A673 (cell line): ENCODE measurements at regions not wholly inside any gene's neighbourhood (a gene's known extent, or its start where the extent isn't known, plus 50 kb on each side); places are given as distances from the start of the nearest gene placed in this dataset.

Experiments
- BruUV-seq: library from RNA; stranded (reverse); fragments of 400-500 nt; replicated peaks from 2 replicates; lab custom pipeline; 2021; lab: Mats Ljungman, UMichigan
- CTCF ChIA-PET: fragments of 300-600 bp; sonication (Branson Sonifier 250); formaldehyde crosslinking; loops from one replicate; lab custom pipeline; 2022; ENCODE audit warnings: antibody characterized with exemption; lab: Charles Lee
- POLR2A ChIA-PET: fragments of 300-600 bp; sonication (Branson Sonifier 250); formaldehyde crosslinking; loops from one replicate; lab custom pipeline; 2022; ENCODE audit warnings: antibody characterized with exemption; ENCODE audit not compliant: low non-redundant PET; lab: Charles Lee
- DNase-seq: peaks from one replicate; pipeline ENCODE4 v3.0.0-alpha.2; 2015; ENCODE audit warnings: low spot score
- H3K27ac ChIP-seq: fragments of 200-600 bp; sonication (generic); 2 replicates; pipeline ENCODE4 v1.5.1; 2016; ENCODE audit warnings: mixed run types, low read depth, mild to moderate bottlenecking, mixed read lengths, antibody characterized with exemption, low read length; ENCODE audit not compliant: poor library complexity, severe bottlenecking
- H3K27me3 ChIP-seq: fragments of 200-600 bp; sonication (generic); replicated peaks from 2 replicates; pipeline ENCODE4 v1.6.1; 2017; ENCODE audit warnings: mixed run types, low read depth, mild to moderate bottlenecking, mixed read lengths, antibody characterized with exemption, low read length; ENCODE audit not compliant: insufficient read depth, poor library complexity
- H3K36me3 ChIP-seq: fragments of 200-600 bp; sonication (generic); 2 replicates; pipeline ENCODE4 v1.6.1; 2016; ENCODE audit warnings: mixed run types, mild to moderate bottlenecking, mixed read lengths, antibody characterized with exemption, low read length; ENCODE audit not compliant: insufficient read depth, poor library complexity, severe bottlenecking
- H3K4me1 ChIP-seq: fragments of 200-600 bp; sonication (generic); 2 replicates; pipeline ENCODE4 v1.6.1; 2017; ENCODE audit warnings: mixed run types, mild to moderate bottlenecking, mixed read lengths, antibody characterized with exemption, low read length; ENCODE audit not compliant: insufficient read depth, poor library complexity, severe bottlenecking
- H3K4me3 ChIP-seq: fragments of 200-600 bp; sonication (generic); 2 replicates; pipeline ENCODE4 v1.5.1; 2016; ENCODE audit warnings: low read depth, mixed run types, mild to moderate bottlenecking, mixed read lengths, low read length; ENCODE audit not compliant: poor library complexity, severe bottlenecking
- H3K9me3 ChIP-seq: fragments of 200-600 bp; sonication (generic); 2 replicates; pipeline ENCODE4 v1.6.1; 2016; ENCODE audit warnings: mixed run types, low read depth, mild to moderate bottlenecking, mixed read lengths, antibody characterized with exemption, low read length; ENCODE audit not compliant: poor library complexity, severe bottlenecking
- EZH2 ChIP-seq: fragments of 200-600 bp; sonication (generic); IDR thresholded peaks from 2 replicates; pipeline ENCODE4 v1.6.1; 2017; ENCODE audit warnings: borderline replicate concordance, low read depth, mild to moderate bottlenecking, mixed read lengths, antibody characterized with exemption, low read length; ENCODE audit not compliant: poor library complexity, severe bottlenecking
- intact Hi-C: fragments of 100-400 bp; cut with micrococcal nuclease; formaldehyde crosslinking; loops from one replicate; pipeline ENCODE4 v1.10.0; 2022; ENCODE audit not compliant: unreplicated experiment
- TF ChIP-seq, protein P1 (sequence below): fragments of 300-800, 200-600 bp; sonication (generic); conservative IDR thresholded peaks from 2 replicates; pipeline ENCODE4 v1.5.1; 2017; ENCODE audit warnings: low read depth, mild to moderate bottlenecking, antibody characterized with exemption, low read length, moderate library complexity, mixed read lengths

DNA sequence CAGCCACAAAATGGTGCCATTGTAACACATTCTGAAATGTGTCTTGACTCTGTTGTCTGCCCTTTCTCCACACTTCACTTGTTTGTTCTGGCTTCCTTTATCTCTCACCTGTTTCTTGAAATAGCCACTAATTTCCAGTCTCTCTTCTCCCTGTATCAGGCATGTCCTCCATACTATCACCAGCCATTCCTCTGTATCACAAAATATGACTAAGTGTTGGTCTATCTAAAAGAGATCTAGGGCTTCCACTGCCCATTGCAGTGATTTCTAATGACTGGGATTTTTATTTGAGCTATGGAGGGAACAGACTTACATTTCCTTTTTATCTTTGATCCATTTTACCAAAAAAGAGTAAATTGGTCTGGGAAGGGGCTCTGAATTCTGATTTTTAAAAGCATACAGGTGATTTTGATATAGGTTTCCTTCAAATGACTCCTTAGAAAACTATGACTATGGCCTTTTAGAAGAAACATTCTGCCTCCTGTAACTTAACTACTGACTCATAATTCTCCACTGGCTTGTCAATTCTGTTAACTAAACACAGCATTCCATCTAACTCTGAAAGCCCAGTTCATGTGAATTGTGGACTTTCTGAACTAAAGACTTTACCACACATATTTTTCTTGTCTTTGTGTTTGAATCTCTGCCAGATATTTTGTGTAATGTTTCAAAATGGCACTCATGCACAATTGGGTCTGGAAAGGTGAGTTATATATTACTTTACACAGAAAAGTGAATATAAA is 1121.4 kb downstream of the XPNPEP1 start:
- intact Hi-C loops: no loop called here
- TF ChIP-seq, protein P1, sequence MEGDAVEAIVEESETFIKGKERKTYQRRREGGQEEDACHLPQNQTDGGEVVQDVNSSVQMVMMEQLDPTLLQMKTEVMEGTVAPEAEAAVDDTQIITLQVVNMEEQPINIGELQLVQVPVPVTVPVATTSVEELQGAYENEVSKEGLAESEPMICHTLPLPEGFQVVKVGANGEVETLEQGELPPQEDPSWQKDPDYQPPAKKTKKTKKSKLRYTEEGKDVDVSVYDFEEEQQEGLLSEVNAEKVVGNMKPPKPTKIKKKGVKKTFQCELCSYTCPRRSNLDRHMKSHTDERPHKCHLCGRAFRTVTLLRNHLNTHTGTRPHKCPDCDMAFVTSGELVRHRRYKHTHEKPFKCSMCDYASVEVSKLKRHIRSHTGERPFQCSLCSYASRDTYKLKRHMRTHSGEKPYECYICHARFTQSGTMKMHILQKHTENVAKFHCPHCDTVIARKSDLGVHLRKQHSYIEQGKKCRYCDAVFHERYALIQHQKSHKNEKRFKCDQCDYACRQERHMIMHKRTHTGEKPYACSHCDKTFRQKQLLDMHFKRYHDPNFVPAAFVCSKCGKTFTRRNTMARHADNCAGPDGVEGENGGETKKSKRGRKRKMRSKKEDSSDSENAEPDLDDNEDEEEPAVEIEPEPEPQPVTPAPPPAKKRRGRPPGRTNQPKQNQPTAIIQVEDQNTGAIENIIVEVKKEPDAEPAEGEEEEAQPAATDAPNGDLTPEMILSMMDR: no peak
- no peak for TF ChIP-seq EZH2
- Histone ChIP-seq H3K27me3 (no peaks in the 10 kb centered on the region), H3K4me3 (no peak overlapping the region), H3K9me3 (no peaks in the 10 kb centered on the region), H3K4me1 (no peaks in the 10 kb centered on the region), H3K27ac (no peak overlapping the region), H3K36me3 (no peaks in the 10 kb centered on the region)
- POLR2A ChIA-PET: no interaction called here
- CTCF ChIA-PET: no interaction called here
- DNase-seq: no peak
- no TSS peak for BruUV-seq

DNA sequence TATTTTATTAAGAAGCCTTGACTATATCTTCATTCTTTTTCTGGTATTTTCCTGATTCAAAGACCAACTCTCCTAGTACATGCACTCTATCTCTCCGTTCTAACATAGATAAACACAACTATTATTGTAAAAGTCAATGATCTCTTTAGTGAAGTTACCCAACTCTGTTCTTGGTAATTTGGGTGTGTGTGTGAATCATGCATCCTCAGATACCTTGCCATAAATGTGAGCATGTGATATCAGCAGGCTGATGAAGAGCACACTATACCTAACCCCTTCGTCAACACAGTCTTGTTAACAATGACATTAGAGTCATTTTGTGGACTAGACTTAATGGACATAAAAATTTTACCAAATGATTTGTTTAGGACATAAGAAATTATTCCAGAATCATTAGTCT is 1122.1 kb downstream of the XPNPEP1 start:
- Histone ChIP-seq H3K27ac (no peak overlapping the region), H3K4me3 (no peak overlapping the region), H3K36me3 (no peaks in the 10 kb centered on the region), H3K27me3 (no peaks in the 10 kb centered on the region), H3K4me1 (no peaks in the 10 kb centered on the region), H3K9me3 (no peaks in the 10 kb centered on the region)
- no peak for DNase-seq
- TF ChIP-seq EZH2: no peak
- TF ChIP-seq, protein P1: no peak
- ChIA-PET CTCF (no interaction called here), POLR2A (no interaction called here)
- BruUV-seq: no TSS peak
- intact Hi-C loops: no loop called here

DNA sequence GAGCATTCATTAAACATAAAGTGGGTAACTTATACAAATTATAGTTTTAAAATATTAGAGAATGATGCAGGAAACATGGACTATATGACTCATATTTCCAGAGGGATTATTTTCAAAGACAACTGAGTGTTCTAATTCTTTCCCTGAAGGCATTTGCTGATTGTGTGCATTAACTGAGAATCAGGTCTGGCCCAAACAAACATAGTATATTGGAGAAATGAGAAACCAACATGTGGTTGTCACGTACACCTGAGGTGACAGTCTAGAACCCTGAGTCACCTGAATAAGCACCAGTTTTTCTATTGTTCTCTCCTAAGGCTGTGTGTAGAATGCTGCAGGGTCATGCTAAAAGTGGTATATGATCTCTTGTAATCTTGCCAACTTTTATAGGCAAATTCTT is 1125.7 kb downstream of the XPNPEP1 start:
- no peak overlapping the region for H3K4me3 ChIP-seq
- H3K36me3 ChIP-seq: no peaks in the 10 kb centered on the region
- no peaks in the 10 kb centered on the region for H3K4me1 ChIP-seq
- H3K27ac ChIP-seq: no peak overlapping the region
- TF ChIP-seq EZH2: no peak
- TF ChIP-seq, protein P1: no peak
- no peak for DNase-seq
- CTCF ChIA-PET: no interaction called here
- POLR2A ChIA-PET: no interaction called here
- no peaks in the 10 kb centered on the region for H3K27me3 ChIP-seq
- H3K9me3 ChIP-seq: no peaks in the 10 kb centered on the region
- intact Hi-C loops: no loop called here
- BruUV-seq: no TSS peak
